GM18508 (cell line): ENCODE measurements at regions not wholly inside any gene's neighbourhood (a gene's known extent, or its start where the extent isn't known, plus 50 kb on each side); places are given as distances from the start of the nearest gene placed in this dataset.
"Not testable (repeated sequence)": the region's sequence is repeated elsewhere in the genome, so short reads cannot be mapped to it uniquely, and the experiment has no call there.

ENCODE experiments used
- ATAC-seq: cut with Tn5 transposase; IDR thresholded peaks from one replicate; pipeline ENCODE4 v1.9.1; 2021; ENCODE audit warnings: moderate number of reproducible peaks; ENCODE audit not compliant: insufficient read depth, unreplicated experiment

DNA sequence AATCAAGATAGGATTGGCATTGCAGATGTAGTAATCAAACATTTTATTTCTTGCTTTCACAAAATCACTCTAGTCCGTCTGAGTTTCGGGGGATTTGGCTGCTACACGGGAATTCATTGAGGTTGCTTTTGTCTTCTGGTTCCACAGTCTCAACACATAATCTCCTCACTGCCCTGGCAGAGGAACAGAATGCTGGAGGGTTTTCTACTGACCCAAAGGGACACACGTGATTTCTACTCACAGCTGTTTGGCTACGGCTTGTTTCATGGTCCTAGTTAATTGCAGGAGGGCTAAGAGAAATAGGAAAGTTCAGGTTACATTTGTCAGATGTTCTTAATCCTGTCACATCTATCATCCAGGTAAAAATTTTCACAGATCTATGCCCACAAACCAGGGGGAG, 1811.6 kb downstream of the ARAP2 start:
- ATAC-seq, result no peak

DNA sequence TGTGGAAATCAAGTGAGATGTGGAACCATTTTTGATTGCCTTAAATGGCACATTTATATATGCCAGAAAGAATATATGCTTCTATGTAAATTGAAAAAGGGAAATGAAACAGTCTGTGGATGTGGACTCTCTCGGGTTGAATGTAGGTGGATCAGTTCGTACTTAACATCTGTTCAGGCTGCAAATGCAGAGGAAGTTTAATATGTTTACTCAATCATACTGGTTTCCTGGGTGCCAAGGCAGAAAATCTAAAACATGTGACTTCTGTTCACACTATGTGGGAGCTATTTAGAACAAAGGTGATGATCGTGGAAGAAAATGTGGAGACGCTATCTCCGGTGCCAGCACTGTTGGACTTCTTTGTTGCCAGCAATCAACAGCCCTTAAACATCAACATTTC, 1809.9 kb downstream of the ARAP2 start:
- ATAC-seq, result not testable (repeated sequence)

DNA sequence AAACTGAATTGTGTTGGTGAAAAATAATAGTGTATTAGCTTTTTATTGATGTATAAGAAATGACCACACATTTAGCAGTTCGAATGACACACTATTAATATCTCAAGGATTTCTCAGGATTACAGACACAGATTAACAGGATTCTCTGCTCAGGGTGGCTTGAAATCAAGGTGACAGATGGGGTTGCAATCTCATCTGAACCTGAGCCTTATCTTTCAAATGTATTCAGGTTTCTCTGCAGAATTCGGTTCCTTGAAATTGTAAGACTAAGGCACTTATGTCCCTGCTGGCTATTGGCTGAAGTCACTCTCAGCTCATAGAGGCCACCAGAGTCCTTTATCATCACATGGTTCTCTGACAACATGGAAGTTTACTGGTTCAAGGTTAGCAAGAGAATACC, 1780.1 kb downstream of the ARAP2 start:
- no peak for ATAC-seq

DNA sequence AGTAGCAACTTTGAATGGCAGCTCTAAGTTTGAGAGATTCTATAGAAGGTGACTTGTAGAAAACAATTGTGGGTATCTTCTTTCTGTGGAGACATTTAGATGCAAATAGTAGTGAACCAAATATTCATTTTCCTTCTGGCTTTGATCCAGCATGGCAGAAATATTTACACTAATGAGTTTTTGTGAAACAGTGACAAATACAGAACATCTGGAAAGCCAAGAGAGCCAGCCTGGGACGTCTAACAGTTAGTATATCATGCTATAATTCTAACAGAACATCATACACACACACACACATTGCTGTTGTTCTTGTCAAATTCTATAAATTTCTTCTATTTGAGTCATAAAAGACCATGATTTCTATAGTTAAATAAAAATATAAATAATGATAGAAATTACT, 1777.9 kb downstream of the ARAP2 start:
- ATAC-seq, result no peak

DNA sequence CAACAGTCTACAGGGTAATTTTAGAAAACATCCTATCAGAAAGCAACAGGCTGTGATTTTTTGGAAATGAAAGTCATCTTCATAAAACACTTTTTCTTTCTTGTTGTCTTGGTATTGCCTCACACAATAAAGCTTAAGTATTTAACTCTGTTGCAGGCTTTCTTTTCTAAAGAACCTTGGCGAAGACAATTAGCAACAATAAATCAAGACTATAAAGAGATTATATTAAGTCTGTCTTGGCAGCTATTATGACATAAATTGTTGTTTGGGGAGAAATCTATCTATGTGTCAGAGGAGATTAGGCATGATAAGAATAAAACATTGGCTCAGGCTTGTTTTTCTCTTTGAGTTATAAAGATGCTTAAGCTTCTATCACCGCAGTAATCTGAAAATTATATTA, 1774.8 kb downstream of the ARAP2 start:
- no peak for ATAC-seq

DNA sequence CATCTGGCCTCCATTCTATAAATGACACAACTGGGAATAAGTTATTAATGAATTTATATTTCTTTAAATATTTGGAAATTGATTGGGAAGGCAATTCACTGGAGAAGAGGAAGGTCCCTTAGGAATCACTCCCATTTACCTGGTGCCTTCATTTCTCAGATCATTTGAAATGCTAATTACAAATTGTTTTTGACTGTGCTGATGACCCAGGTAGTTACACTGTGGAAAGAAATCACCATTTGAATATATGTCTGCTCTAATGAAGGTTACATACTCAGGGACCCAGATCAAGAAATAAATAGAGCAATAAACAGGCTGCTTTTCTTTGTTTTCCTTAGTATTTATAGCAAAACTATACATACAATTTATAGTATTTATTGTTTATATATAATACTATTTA, 1759.1 kb downstream of the ARAP2 start:
- no peak for ATAC-seq

DNA sequence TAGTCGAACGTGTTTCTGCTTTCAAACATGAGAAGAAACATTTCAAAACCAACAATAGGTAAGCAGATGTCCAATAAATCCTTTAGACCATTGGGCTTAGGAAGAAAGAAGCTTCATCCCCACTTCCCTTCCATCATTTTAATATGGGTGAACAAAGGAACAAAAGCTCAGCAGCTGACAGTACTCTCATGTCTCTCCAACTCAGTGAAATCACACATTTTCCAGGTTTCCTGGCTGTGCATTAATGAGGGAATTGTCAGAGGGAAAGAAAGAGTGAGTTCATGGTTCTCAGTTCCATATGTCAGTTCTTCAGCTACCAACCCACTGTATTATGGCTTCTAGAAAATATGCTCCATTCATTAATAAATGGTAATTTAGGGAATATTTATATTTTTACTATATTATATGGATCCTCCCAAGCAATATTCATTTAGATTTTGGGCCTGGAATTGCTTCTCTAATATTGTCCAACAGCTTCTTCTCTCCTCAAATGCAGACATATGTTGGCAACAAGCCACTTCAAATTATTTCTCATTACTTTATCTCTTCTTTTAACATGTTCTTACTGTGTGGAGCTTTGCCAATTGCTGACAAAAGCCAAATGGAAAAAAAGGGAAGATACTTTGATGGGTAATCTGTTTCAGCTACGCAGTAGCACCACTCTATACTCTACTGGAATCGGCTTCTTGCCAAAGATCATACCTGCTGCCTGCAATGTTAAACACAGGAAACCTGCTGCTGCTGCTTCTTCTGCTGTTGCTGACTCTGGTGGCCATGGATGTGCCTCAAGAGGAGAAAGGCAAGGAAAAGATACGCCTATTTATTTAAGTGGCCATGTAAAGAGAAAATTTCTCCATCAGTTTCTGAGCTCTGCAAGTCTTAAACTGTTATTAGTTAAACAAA, 1757.6 kb downstream of the ARAP2 start:
- no peak for ATAC-seq

DNA sequence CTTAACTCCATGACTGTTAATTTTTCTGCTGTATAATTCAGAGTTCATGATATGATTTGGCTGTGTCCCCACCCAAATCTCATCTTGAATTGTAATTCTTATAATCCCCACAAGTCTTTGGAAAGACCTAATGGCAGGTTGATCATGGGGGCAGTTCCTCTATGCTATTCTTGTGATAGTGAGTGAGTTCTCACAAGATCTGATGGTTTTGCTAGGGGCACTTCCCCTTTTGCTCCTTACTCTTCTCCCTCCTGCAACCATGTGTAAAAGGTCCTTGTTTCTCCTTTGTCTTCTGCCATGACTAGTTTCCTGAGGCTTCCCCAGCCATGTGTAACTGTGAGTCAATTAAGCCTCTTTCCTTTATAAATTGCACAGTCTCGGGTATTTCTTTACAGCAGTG, 1751.9 kb downstream of the ARAP2 start:
- no peak for ATAC-seq

DNA sequence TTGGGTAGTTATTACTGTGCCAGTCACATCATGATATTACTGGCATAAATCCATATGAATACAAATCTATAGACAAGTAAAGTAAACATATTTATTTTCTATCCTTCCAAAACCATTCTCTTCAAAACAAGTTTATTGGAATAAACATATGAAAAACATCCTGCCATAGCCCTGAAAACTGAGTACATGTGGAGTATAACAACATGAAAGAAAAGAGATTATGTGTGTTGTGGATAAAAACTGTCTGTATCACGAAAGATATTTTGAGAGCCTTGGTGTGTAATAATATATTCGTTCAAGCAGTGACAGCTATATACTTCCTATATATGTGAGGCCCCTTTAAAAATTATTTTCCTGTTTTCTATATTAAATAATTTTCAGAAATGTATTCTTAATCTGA, 1742.2 kb downstream of the ARAP2 start:
- no peak for ATAC-seq

DNA sequence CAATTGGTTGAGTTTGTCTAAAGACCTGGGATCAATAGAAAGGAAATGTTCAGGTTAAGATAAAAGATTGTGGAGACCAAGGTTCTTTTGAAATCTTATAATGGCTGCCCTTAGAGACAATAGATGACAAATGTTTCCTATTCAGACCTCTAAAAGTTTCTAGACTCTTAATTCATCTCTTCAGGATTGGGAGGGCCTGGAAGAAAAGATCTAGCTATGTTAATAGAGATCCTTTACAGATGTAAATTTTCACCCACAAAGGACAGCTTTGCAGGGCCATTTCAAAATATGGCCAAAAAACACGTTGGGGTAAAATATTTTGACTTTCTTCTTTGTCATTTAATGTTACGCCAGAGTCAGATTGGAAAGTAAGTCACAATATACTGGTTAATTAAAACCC, 1739.6 kb downstream of the ARAP2 start:
- ATAC-seq, result not testable (repeated sequence)

DNA sequence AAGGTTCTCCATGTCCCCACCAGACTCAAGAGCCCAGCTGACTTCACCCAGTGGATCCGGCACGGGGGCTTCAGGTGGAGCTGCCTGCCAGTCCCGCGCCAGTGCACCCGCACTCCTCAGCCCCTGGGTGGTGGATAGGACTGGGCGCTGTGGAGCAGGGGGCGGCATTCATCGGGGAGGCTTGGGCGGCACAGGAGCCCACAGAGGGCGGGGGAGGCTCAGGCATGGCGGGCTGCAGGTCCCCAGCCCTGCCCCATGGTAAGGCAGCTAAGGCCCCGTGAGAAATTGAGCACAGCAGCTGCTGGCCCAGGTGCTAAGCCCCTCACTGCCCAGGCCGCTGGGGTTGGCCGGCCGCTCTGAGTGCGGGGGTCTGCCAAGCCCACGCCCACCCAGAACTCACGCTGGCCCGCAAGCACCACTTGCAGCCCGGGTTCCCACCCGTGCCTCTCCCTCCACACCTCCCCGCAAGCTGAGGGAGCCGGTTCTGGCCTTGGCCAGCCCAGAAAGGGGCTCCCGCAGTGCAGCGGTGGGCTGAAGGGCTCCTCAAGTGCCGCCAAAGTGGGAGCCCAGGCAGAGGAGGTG, 1737.7 kb downstream of the ARAP2 start:
- not testable (repeated sequence) for ATAC-seq

DNA sequence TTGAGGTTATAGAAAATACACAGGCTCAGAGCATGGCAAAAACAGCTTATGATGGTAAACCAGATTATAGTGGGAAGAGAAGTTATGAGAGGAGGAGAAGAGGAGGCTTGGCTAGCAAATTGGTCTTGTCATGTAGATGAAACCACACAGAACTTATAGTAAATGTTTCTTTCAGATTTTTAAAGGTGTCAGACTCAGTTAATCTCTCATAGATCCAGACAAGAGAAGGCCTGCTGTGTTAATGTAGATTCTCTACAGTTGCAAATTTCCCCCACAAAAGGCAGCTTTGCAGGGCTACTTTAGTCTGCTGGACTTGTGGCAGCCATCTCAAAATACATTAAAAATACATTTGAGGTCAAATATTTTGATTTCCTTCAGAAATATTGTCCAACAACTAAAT, 1731.7 kb downstream of the ARAP2 start:
- ATAC-seq, result no peak

DNA sequence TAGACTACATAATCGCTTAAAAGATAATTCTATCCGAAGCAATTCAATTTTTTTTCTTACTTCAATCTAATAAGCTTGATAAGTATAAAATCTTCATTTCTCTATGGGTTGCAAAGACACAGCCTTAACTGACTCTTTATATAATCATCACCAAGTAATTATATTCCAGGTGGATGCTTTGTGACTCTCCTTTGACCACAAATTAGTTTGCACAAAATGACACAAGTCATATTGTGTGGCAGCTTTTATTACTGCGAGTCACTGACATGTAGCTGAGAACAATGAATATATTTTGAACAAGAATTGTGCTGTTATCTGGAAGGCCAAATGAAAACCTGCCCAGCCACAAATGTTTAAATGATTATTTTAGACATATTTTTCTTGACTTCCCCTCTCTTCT, 1727.8 kb downstream of the ARAP2 start:
- no peak for ATAC-seq

DNA sequence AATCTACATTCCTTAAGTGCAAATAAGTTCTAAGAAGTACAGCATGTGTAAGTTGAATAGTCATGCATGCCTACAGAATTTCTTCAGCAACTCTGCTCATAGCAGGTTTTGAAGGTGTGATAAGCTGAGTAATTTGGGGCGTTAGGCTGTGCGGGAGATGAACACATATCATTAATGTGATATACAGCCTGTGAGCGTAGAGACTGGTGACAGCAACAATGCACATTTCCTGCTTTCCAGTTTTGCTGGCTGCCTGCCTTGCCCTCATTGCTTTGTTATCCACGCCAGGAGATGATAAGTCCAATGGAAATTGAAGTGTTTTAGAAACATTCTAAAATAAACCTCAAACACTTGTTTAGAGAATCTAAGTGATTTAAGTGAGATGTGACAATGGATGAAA, 1709.4 kb downstream of the ARAP2 start:
- ATAC-seq, result no peak

DNA sequence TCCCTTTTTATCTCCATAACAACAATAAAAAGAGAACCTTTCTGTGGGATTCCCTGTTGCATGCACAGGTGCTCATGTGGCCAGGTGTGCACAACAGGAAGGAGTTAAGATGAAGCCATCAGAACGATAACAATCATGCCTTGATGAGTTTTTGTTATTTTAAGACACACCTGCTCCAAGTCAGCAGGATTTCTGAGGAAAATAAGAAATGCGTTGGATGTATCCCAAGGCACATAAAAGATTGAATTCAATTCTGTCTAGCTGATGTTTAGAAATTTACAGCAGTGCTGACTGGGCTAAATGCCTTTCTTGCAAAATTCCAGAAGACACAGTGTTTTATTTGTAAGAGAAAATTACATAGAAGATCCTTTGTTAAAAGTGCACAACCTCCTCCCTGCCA, 1678.2 kb downstream of the ARAP2 start:
- ATAC-seq, result no peak

DNA sequence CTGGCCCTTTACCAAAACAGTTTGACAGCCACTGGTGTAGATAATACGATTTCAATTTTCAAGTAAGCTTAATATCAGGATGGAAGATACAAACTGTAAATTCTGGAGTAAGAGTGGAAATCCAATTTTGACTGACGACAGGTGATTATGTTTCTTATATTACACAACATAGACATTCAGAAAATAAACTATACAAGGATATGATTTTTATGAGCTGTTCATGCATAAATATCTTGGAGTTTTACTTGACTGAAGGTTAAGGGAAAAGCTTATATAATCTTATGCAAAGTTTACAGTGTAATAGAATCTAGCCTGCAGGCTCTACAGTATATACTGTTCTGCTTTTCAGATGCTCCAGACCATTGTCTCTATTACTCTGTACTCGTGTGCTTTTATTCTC, 1672.3 kb downstream of the ARAP2 start:
- no peak for ATAC-seq

DNA sequence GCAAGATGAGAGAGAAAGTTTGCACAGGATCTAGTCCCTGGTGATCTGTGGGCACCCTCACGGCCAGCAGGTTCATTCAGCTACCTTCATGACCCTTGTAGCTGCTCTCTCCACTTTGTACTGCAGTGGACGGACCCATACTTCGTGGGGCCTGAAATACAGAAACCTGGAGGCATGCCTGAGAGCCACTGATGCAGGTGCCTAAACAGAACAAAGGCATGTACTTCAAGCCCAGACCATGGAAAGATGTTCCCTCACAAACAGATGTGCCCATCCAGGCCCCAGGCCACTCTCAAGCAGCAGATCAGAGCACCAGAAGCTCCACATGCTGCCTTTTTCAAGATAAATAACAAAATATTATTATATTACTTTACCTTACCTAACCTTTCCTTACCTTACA, 1629.0 kb downstream of the ARAP2 start:
- ATAC-seq, result no peak

DNA sequence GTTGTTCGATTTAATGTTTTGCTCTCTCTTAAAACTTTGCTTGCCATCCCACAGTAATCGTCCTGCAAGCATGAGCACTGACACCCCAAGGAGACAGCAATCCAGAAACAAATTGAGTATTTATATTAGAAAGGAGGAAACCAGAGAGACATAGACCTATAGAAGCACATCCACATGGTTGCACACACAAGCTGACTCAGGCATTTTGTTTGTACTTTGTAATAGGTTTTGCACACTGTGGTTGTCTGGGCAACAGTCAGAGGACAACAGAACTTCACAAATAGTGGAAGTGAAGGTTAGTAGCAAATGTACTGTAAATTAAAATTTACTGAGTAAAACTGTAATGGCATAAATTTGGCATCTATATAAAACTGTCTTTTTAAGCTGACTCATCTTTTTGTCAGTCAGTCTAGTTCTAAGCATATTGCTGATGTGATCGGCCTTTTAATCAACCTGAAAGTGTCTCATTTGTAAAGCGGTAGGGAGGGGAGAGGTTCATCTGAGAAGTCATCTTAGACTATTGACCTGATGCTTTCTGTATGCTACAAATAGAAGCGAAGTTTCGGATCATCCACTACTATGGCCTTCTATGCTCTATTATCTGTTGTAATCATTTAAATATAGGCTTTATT, 1624.7 kb downstream of the ARAP2 start:
- ATAC-seq, result no peak

DNA sequence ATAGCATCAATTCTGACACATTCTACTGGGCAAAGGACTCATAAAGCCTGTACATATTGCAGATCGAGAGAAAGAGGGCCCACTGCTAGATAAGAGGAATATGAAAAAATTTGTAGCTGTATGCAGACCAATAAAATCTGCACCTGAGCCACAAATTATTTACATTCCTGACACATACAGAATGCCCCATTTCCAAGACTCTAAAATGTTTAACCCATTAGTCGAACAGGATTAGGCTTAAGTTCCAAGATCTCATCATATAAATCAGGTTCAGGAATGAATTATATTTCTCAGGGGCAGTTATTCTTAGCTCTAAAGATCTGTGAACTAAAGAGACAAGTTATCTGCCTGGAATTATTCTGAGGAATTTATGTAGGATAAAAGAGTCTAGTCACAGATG, 1615.8 kb downstream of the ARAP2 start:
- ATAC-seq, result no peak

DNA sequence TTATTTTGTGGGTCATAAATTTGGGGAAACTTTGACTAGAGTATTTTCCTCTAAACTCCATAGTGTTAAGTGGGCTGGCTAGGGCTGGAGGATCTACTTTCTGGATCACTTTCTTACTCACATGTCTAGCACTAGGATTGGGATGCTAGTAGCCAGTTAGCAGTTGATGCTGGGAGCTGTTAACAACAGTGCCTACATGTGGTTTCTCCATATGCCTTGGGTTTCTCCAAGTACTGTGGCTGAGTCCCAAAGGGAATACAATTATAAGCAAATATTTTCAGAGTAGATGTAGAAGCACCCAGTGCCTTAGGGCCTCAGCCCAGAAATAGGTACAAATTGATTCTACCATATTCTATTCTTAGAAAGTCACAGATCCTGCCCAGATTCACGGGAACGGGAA, 1614.9 kb downstream of the ARAP2 start:
- no peak for ATAC-seq

DNA sequence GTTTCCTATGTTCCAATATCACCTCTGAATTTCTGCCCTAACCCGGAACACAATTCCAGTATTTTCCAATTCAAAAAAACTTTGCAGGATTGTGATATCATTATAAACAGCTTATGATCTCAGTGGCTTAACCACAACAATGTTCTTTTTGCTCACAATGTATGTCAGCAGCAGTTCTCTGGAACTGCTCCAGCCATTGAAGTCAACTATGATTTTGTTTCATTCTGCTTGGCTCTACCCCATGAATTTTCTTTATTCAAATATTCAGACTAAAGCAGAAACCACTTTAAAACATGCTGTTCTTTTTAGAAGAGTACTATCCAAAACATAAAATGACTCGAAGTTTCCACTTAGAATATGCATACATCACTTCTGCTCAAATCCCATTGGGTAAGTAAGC, 1611.1 kb downstream of the ARAP2 start:
- no peak for ATAC-seq

DNA sequence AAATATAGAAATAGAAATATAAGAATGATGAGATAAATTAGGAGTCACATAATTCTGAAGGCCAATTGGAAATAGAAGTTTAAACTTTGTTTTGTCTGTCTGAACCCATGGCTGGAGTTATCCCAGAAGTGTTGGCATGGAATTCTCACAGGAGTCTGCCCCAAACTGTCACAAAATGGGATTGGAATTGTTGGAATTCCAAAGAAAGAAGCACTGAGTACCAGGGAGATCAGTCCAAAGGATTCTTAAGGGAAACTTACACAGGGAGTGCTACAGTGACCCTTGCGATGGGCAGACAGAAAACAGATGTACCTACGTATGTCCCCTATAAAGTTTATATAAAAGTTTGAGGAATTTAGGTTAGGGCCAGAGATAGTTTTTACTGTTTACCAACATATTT, 1607.7 kb downstream of the ARAP2 start:
- ATAC-seq, result no peak
